CD14-positive monocyte (primary cell): ENCODE measurements at regions not wholly inside any gene's neighbourhood (a gene's known extent, or its start where the extent isn't known, plus 50 kb on each side); places are given as distances from the start of the nearest gene placed in this dataset.
"Not testable (repeated sequence)": the region's sequence is repeated elsewhere in the genome, so short reads cannot be mapped to it uniquely, and the experiment has no call there.

ENCODE experiments used
- DNase-seq, 3 donors: peaks; one replicate each; pipeline ENCODE4 v3.0.0-alpha.2; 2011 to 2022
- H2AFZ ChIP-seq: 2 replicates; pipeline ENCODE4 v1.6.0; 2012; ENCODE audit warnings: mild to moderate bottlenecking, low read depth, low read length, inconsistent platforms; ENCODE audit not compliant: insufficient read depth, poor library complexity, severe bottlenecking
- H3K27ac ChIP-seq, 2 donors: 1 replicate in 1 of 2; 2 replicates in 1 of 2; pipeline ENCODE4 v1.5.1; 2012 to 2013; ENCODE audit warnings: low read length in 2 of 2, control low read depth in 1 of 2, inconsistent platforms in 1 of 2, low read depth in 1 of 2, mild to moderate bottlenecking in 1 of 2
- H3K27me3 ChIP-seq, 2 donors: one replicate each; pipeline versions ENCODE4 v1.6.0 to v1.6.1; 2011 to 2013; ENCODE audit warnings: low read length in 2 of 2; ENCODE audit not compliant: control insufficient read depth in 2 of 2, insufficient read depth in 2 of 2
- H3K36me3 ChIP-seq, 2 donors: replicated peaks in 1 of 2; 1 replicate in 1 of 2; 2 replicates in 1 of 2; pipeline versions ENCODE4 v1.5.1 to v1.6.1; 2012 to 2013; ENCODE audit warnings: low read length in 2 of 2, control low read depth in 1 of 2, inconsistent platforms in 1 of 2, mild to moderate bottlenecking in 1 of 2; ENCODE audit not compliant: insufficient read depth in 2 of 2, control insufficient read depth in 1 of 2
- H3K4me1 ChIP-seq, 2 donors: 1 replicate in 1 of 2; 2 replicates in 1 of 2; pipeline versions ENCODE4 v1.5.1 to v1.6.1; 2012 to 2013; ENCODE audit warnings: low read length in 2 of 2, control low read depth in 1 of 2, inconsistent platforms in 1 of 2, mild to moderate bottlenecking in 1 of 2, moderate library complexity in 1 of 2; ENCODE audit not compliant: insufficient read depth in 2 of 2, control insufficient read depth in 1 of 2
- H3K4me2 ChIP-seq: replicated peaks from 2 replicates; pipeline ENCODE3; 2012; ENCODE audit warnings: low read length, moderate library complexity, mild to moderate bottlenecking; ENCODE audit not compliant: poor library complexity, severe bottlenecking; ENCODE audit errors: extremely low read depth
- H3K4me3 ChIP-seq, 3 experiments: fragments of 200-600 bp in 1 of 3; sonication (generic) in 1 of 3; replicated peaks in 1 of 3; 1 replicate in 2 of 3; 2 replicates in 1 of 3; pipeline ENCODE4 v1.5.1; 2011 to 2013; ENCODE audit warnings: low read length in 3 of 3, mild to moderate bottlenecking in 3 of 3, control low read depth in 2 of 3, low read depth in 2 of 3, inconsistent platforms in 1 of 3, moderate library complexity in 1 of 3
- H3K79me2 ChIP-seq: 2 replicates; pipeline ENCODE4 v1.6.0; 2012; ENCODE audit warnings: mild to moderate bottlenecking, control low read depth, inconsistent platforms, low read length, moderate library complexity; ENCODE audit not compliant: insufficient read depth
- H3K9ac ChIP-seq: 2 replicates; pipeline ENCODE4 v1.6.0; 2017; ENCODE audit warnings: low read length, mild to moderate bottlenecking; ENCODE audit not compliant: insufficient read depth, poor library complexity, severe bottlenecking
- H3K9me3 ChIP-seq, 2 donors: replicated peaks in 1 of 2; 1 replicate in 1 of 2; 2 replicates in 1 of 2; pipeline versions ENCODE4 v1.5.1 to v1.6.1; 2012 to 2013; ENCODE audit warnings: low read length in 2 of 2, control low read depth in 1 of 2; ENCODE audit not compliant: control insufficient read depth in 1 of 2, insufficient read depth in 1 of 2
- H4K20me1 ChIP-seq: 2 replicates; pipeline ENCODE4 v1.6.0; 2012; ENCODE audit warnings: mild to moderate bottlenecking, low read length, control low read depth, moderate library complexity; ENCODE audit not compliant: insufficient read depth
- H3K27ac Mint-ChIP-seq, 7 donors: one replicate each; pipeline ENCODE4 v1.8.0; 2020; ENCODE audit warnings: mild to moderate bottlenecking in 7 of 7, mixed read lengths in 7 of 7, moderate library complexity in 6 of 7, inconsistent platforms in 2 of 7
- H3K27me3 Mint-ChIP-seq, 3 donors: one replicate each; pipeline ENCODE4 v1.8.0; 2021 to 2022; ENCODE audit warnings: low read depth in 3 of 3, mild to moderate bottlenecking in 3 of 3, mixed read lengths in 3 of 3, moderate library complexity in 3 of 3, inconsistent platforms in 1 of 3
- H3K36me3 Mint-ChIP-seq, 2 donors: one replicate each; pipeline ENCODE4 v1.8.0; 2020; ENCODE audit warnings: mixed read lengths in 2 of 2, inconsistent platforms in 1 of 2, mild to moderate bottlenecking in 1 of 2
- H3K4me1 Mint-ChIP-seq: one replicate; pipeline ENCODE4 v1.8.0; 2020; ENCODE audit warnings: mild to moderate bottlenecking, mixed read lengths
- H3K4me3 Mint-ChIP-seq, 2 donors: one replicate each; pipeline ENCODE4 v1.8.0; 2020; ENCODE audit warnings: mild to moderate bottlenecking in 2 of 2, mixed read lengths in 2 of 2, moderate library complexity in 1 of 2
- H3K9me3 Mint-ChIP-seq, 7 donors: one replicate each; pipeline ENCODE4 v1.8.0; 2020 to 2022; ENCODE audit warnings: mixed read lengths in 7 of 7, mild to moderate bottlenecking in 6 of 7, moderate library complexity in 6 of 7, inconsistent platforms in 2 of 7
- WGBS: methylation state at CpG from one replicate; pipeline ENCODE4 v1.1.5; 2013; ENCODE audit warnings: missing lambda C conversion rate; ENCODE audit not compliant: insufficient coverage; 5-methylcytosine and 5-hydroxymethylcytosine counted together
- intact Hi-C, 2 donors: fragments of 100-400 bp; cut with micrococcal nuclease; formaldehyde crosslinking; loops; one replicate each; pipeline versions ENCODE4 v1.15.0 to v1.15.1; 2023
- TF ChIP-seq, protein P1 (sequence below): fragments of 200-600 bp; IDR thresholded peaks from one replicate; pipeline ENCODE4 v1.8.0; 2022; ENCODE audit warnings: antibody characterized with exemption, mild to moderate bottlenecking

DNA sequence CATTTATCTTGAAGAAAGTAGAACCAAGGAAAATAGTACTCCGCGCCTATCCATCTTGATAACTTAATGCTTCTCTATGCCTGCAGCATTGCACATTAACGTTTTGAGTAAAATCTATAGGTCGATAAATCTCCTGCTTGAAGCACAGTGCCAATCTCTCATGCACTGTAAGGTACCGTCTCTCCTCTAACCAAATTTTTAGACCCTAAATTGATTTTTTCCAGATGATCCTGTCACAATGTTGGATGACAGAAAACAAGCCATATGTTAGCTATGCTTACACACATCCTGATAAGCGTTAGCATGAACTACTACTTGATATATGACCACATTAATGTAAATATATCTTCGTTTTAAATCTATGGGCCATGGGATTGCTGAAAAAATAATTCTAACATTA lies 723.8 kb upstream of the CDH6 start:
- Histone ChIP-seq H3K27ac (no peak overlapping the region), H3K4me3 (no peak overlapping the region), H3K9me3 (peaks cover 0 to 5% of the 10 kb centered on the region in 2 donors), H3K9ac (no peak overlapping the region), H3K79me2 (no peaks in the 10 kb centered on the region), H3K4me2 (no peak overlapping the region), H3K4me1 (no peaks in the 10 kb centered on the region), H3K27me3 (no peaks in the 10 kb centered on the region), H3K36me3 (no peaks in the 10 kb centered on the region), H2AFZ (no peak overlapping the region), H4K20me1 (no peaks in the 10 kb centered on the region)
- intact Hi-C loops = no loop called here
- Mint-ChIP-seq H3K4me1 (no peaks in the 10 kb centered on the region), H3K4me3 (no peak overlapping the region), H3K27ac (no peak overlapping the region), H3K9me3 (peaks cover 0 to 5% (median 2%) of the 10 kb centered on the region in 7 donors), H3K27me3 (no peaks in the 10 kb centered on the region), H3K36me3 (no peaks in the 10 kb centered on the region)
- TF ChIP-seq, protein P1, sequence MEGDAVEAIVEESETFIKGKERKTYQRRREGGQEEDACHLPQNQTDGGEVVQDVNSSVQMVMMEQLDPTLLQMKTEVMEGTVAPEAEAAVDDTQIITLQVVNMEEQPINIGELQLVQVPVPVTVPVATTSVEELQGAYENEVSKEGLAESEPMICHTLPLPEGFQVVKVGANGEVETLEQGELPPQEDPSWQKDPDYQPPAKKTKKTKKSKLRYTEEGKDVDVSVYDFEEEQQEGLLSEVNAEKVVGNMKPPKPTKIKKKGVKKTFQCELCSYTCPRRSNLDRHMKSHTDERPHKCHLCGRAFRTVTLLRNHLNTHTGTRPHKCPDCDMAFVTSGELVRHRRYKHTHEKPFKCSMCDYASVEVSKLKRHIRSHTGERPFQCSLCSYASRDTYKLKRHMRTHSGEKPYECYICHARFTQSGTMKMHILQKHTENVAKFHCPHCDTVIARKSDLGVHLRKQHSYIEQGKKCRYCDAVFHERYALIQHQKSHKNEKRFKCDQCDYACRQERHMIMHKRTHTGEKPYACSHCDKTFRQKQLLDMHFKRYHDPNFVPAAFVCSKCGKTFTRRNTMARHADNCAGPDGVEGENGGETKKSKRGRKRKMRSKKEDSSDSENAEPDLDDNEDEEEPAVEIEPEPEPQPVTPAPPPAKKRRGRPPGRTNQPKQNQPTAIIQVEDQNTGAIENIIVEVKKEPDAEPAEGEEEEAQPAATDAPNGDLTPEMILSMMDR = no peak
- no peak for DNase-seq
- 88% methylated on average over 5 of the region's 7 CpGs for WGBS

DNA sequence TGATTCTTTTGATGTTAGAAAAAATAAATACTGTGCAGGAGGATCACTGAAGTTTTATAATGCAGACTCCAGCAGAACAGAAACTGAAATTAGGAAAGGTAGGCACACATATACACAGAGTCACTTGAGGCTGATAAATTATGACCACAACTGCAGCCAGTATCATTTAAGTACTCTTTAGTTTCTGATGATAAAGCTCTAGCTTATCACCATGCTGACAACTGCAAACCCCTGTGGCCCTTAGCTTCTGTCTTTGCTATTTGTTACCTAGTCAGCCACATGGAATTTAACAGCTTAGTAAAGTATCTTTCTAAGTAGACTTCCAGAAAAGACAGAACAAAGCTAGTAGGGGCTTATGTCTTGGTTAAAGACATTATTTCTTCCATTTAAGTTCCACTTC lies 734.8 kb upstream of the CDH6 start:
- Mint-ChIP-seq H3K36me3 (no peaks in the 10 kb centered on the region), H3K9me3 (peaks cover 0 to 8% (median 2%) of the 10 kb centered on the region in 7 donors), H3K4me1 (no peaks in the 10 kb centered on the region), H3K27me3 (peaks cover 0 to 2% (median 0%) of the 10 kb centered on the region in 3 donors), H3K4me3 (no peak overlapping the region), H3K27ac (no peak overlapping the region)
- H3K9ac ChIP-seq = no peak overlapping the region
- no peak for DNase-seq
- no peak overlapping the region for H3K27ac ChIP-seq
- H3K79me2 ChIP-seq = no peaks in the 10 kb centered on the region
- no peaks in the 10 kb centered on the region for H4K20me1 ChIP-seq
- intact Hi-C loops = no loop called here
- H3K27me3 ChIP-seq = no peaks in the 10 kb centered on the region
- no peak overlapping the region for H3K4me2 ChIP-seq
- no peaks in the 10 kb centered on the region for H3K36me3 ChIP-seq
- no peak overlapping the region for H3K4me3 ChIP-seq
- H3K4me1 ChIP-seq = no peaks in the 10 kb centered on the region
- TF ChIP-seq, protein P1 = no peak
- no peak overlapping the region for H2AFZ ChIP-seq
- H3K9me3 ChIP-seq = peaks cover 4 to 7% of the 10 kb centered on the region in 2 donors

DNA sequence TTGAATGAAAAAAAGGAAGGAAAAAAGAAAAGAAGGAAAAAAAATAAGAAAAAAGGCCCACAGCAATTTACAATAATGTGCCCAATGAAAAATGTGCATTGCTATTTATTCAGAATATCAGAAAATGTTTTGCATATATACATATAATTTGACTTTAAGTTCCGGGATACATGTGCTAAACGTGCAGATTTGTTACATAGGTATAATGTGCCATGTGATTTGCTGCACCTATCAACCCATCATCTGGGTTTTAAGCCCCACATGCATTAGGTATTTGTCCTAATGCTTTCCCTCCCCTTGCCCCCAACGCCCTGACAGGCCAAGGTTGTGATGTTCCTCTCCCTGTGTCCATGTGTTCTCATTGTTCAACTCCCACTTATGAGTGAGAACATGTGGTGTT lies 738.0 kb upstream of the CDH6 start:
- H3K36me3 ChIP-seq, H3K4me2 ChIP-seq, H3K4me3 ChIP-seq, H3K9me3 Mint-ChIP-seq, H3K27me3 ChIP-seq, H2AFZ ChIP-seq, H3K4me1 Mint-ChIP-seq, H3K4me1 ChIP-seq, H4K20me1 ChIP-seq, H3K27me3 Mint-ChIP-seq, H3K4me3 Mint-ChIP-seq, H3K36me3 Mint-ChIP-seq, intact Hi-C loops, H3K27ac ChIP-seq, H3K9me3 ChIP-seq, H3K79me2 ChIP-seq, H3K9ac ChIP-seq, DNase-seq, H3K27ac Mint-ChIP-seq: not testable (repeated sequence)
- WGBS = no CpG with 5 or more reads among the region's 3 CpGs
